GM10248 (cell line): ENCODE measurements at regions not wholly inside any gene's neighbourhood (a gene's known extent, or its start where the extent isn't known, plus 50 kb on each side); places are given as distances from the start of the nearest gene placed in this dataset.

Experiments used
- CTCF ChIA-PET: fragments of 300-600 bp; sonication (Branson Sonifier 250); formaldehyde crosslinking; extraction: SDS; loops from one replicate; lab custom pipeline; 2021; ENCODE audit warnings: antibody characterized with exemption; lab: Yijun Ruan, JAX
- POLR2A ChIA-PET: fragments of 350-650 bp; sonication (Branson Sonifier 250); formaldehyde crosslinking; extraction: SDS; loops from one replicate; lab custom pipeline; 2020; ENCODE audit warnings: antibody characterized with exemption; lab: Yijun Ruan, JAX
- DNase-seq: peaks from one replicate; pipeline ENCODE4 v3.0.0; 2012; ENCODE audit errors: extremely low spot score
- TF ChIP-seq, protein P1 (sequence below): IDR thresholded peaks from 2 replicates; pipeline ENCODE4 v1.5.1; 2012; ENCODE audit warnings: mild to moderate bottlenecking, low read depth; ENCODE audit errors: extremely low read depth, missing control alignments, control extremely low read depth

DNA sequence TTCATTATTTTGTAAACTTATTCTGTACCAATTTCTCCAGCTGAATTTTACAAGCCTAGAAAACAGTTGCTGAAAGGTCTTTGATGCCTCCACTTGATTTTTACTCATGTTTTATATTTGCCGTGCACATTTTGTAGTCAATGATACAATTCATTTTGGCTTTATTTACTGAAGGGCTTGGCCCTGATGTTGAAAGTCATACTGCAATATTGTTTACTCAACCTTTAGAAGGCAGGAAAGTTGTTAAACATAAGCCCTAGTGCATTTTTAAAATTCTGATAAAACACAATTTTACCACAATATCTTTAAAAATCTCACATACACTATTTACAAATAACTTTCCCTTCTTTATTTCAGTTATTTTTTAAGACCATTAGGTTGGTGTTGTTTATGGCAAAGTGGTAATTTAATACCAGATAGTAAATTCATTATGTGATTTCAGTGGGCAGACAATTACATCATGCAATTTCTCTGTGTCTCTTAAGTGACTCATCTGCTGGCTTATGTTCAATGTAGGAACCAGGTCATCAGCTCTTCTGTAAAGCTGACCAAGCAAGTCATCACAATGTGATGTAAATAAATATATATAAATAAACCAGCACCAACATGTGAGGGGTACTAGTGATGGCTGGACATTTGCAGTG is 121.1 kb upstream of the SLC35B3 start:
- no peak for DNase-seq
- POLR2A ChIA-PET = no interaction called here
- CTCF ChIA-PET = interaction anchor here (1.1 kb wide), 1 partner anchor 15 kb away, joined by 4 read pairs; no protein-coding TSS in a partner anchor
- TF ChIP-seq, protein P1, sequence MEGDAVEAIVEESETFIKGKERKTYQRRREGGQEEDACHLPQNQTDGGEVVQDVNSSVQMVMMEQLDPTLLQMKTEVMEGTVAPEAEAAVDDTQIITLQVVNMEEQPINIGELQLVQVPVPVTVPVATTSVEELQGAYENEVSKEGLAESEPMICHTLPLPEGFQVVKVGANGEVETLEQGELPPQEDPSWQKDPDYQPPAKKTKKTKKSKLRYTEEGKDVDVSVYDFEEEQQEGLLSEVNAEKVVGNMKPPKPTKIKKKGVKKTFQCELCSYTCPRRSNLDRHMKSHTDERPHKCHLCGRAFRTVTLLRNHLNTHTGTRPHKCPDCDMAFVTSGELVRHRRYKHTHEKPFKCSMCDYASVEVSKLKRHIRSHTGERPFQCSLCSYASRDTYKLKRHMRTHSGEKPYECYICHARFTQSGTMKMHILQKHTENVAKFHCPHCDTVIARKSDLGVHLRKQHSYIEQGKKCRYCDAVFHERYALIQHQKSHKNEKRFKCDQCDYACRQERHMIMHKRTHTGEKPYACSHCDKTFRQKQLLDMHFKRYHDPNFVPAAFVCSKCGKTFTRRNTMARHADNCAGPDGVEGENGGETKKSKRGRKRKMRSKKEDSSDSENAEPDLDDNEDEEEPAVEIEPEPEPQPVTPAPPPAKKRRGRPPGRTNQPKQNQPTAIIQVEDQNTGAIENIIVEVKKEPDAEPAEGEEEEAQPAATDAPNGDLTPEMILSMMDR = no peak

- ChIA-PET POLR2A (no interaction called here), CTCF (interaction anchor here (1.0 kb wide), 1 partner anchor 9 kb away, joined by 3 read pairs; no protein-coding TSS in a partner anchor)
- TF ChIP-seq, protein P1 = no peak
- DNase-seq = no peak
These were observed 116.6 kb upstream of the SLC35B3 start for GRCh38 chr6:8551993-8552392.

DNA sequence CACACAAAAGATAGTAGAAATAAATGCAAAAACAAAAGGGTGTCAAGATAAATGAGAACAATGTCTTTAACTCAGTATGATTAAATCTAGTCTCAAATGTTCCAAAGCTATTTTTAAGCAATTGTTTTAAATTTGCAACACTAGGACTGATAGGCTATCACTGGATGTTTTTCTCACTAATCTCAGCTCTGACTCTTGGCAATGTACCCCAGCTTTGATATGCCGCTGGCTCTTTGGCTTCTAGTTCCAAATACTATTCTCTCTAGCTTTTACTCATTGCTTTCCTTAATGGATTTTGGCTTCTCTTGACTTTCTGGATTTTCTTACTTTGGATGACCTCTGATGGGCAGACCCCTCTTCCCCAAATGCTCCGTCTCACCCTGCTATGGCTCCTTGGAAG is 116.0 kb upstream of the SLC35B3 start:
- DNase-seq = no peak
- TF ChIP-seq, protein P1 = no peak
- POLR2A ChIA-PET = no interaction called here
- CTCF ChIA-PET = interaction anchor here (1.0 to 1.3 kb wide), 2 partner anchors 10 to 51 kb away, joined by 3 read pairs; no protein-coding TSS in a partner anchor

GRCh38 chr6:8549074-8549790 is 113.9 kb upstream of the SLC35B3 start:
- TF ChIP-seq, protein P1 = no peak
- DNase-seq = no peak
- ChIA-PET CTCF (interaction anchor here (1.2 kb wide), 1 partner anchor 16 kb away, joined by 3 read pairs; no protein-coding TSS in a partner anchor), POLR2A (no interaction called here)

GRCh38 chr6:8546496-8546895 is 111.2 kb upstream of the SLC35B3 start:
- DNase-seq = no peak
- TF ChIP-seq, protein P1 = no peak
- POLR2A ChIA-PET = no interaction called here

DNA sequence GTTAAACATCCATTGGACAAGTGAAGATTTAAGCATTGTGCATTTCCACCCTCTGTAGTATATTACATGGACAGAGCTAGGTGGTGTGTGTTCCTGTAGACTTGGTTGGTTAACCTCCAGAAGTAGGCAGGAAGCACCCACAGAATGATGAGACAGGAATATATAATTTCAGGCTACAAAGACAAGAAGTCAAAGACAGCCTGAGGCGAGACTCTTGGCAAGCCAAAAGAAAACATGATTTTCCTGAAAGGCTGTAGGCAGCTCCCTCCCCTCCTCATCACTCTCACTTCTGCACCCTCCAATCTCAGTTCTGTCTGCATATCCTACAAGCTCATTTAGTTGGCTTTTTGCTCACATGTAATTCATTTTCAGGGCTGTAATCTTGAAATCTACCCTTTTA is 110.0 kb upstream of the SLC35B3 start:
- TF ChIP-seq, protein P1 = no peak
- POLR2A ChIA-PET = no interaction called here
- CTCF ChIA-PET = interaction anchor here (1.1 kb wide), 1 partner anchor 13 kb away, joined by 4 read pairs; no protein-coding TSS in a partner anchor
- DNase-seq = no peak

More at GRCh38 chr6:8546496-8546895, 111.2 kb upstream of the SLC35B3 start:
- CTCF ChIA-PET = interaction anchor here (1.4 kb wide), 1 partner anchor 11 kb away, joined by 3 read pairs; no protein-coding TSS in a partner anchor
